Small intestine (tissue), 7 donors: ENCODE measurements at regions not wholly inside any gene's neighbourhood (a gene's known extent, or its start where the extent isn't known, plus 50 kb on each side); places are given as distances from the start of the nearest gene placed in this dataset.

Experiments used
- DNase-seq, 2 donors: peaks; one replicate each; pipeline versions ENCODE4 v3.0.0 to v3.0.0-alpha.2; 2013
- FAIRE-seq: peaks from 2 replicates; lab custom pipeline; 2012; peaks lifted over from hg19 to GRCh38; lab: Jason Lieb, UNC
- H3K27ac ChIP-seq, 3 donors: one replicate each; pipeline ENCODE4 v1.5.1; 2013; ENCODE audit warnings: low read length in 2 of 3, mild to moderate bottlenecking in 2 of 3, control low read depth in 1 of 3, inconsistent platforms in 1 of 3, low read depth in 1 of 3, moderate library complexity in 1 of 3
- H3K27me3 ChIP-seq, 3 donors: one replicate each; pipeline ENCODE4 v1.6.1; 2013; ENCODE audit warnings: low read length in 3 of 3, inconsistent platforms in 1 of 3; ENCODE audit not compliant: control insufficient read depth in 3 of 3, insufficient read depth in 3 of 3
- H3K36me3 ChIP-seq, 3 donors: one replicate each; pipeline ENCODE4 v1.6.1; 2013; ENCODE audit warnings: low read length in 3 of 3, inconsistent platforms in 1 of 3, low read depth in 1 of 3, mild to moderate bottlenecking in 1 of 3, moderate library complexity in 1 of 3; ENCODE audit not compliant: control insufficient read depth in 3 of 3, insufficient read depth in 2 of 3
- H3K4me1 ChIP-seq, 3 donors: one replicate each; pipeline ENCODE4 v1.6.1; 2013; ENCODE audit warnings: low read length in 2 of 3, inconsistent platforms in 1 of 3, low read depth in 1 of 3, mild to moderate bottlenecking in 1 of 3, moderate library complexity in 1 of 3; ENCODE audit not compliant: control insufficient read depth in 3 of 3, insufficient read depth in 2 of 3
- H3K4me3 ChIP-seq, 3 donors: one replicate each; pipeline ENCODE4 v1.5.1; 2013; ENCODE audit warnings: low read length in 3 of 3, control low read depth in 1 of 3, inconsistent platforms in 1 of 3, low read depth in 1 of 3, mild to moderate bottlenecking in 1 of 3, moderate library complexity in 1 of 3
- H3K9me3 ChIP-seq, 2 donors: one replicate each; pipeline ENCODE4 v1.6.1; 2013; ENCODE audit warnings: low read depth in 1 of 2, low read length in 1 of 2; ENCODE audit not compliant: control insufficient read depth in 2 of 2, insufficient read depth in 1 of 2
- WGBS, 3 donors: extraction: QIAGEN DNeasy Blood & Tissue Kit; methylation state at CpG; one replicate each; pipeline ENCODE4 v1.1.7; 2013; 5-methylcytosine and 5-hydroxymethylcytosine counted together
- donor health status: healthy with polysubstance abuse.
- donor health status: control.
- donor health status: control.
- donor health status: Bipolar disorder and iron deficiency.
- donor health status: healthy.

- WGBS, 3 donors, result 52 to 78% (median 63%) methylated on average over 1 of the region's 1 CpG
- Histone ChIP-seq H3K9me3 (no peaks in the 10 kb centered on the region), H3K27ac (no peak overlapping the region), H3K27me3 (no peaks in the 10 kb centered on the region), H3K4me3 (no peak overlapping the region), H3K36me3 (no peaks in the 10 kb centered on the region), H3K4me1 (no peaks in the 10 kb centered on the region)
- DNase-seq (no peak), FAIRE-seq (no peak)
Observed at GRCh38 chr3:80682951-80683350, 915.2 kb upstream of the ROBO1 start.

- Histone ChIP-seq H3K27me3 (no peaks in the 10 kb centered on the region), H3K27ac (no peak overlapping the region), H3K36me3 (no peaks in the 10 kb centered on the region), H3K4me3 (no peak overlapping the region), H3K4me1 (no peaks in the 10 kb centered on the region), H3K9me3 (no peaks in the 10 kb centered on the region)
- no peak for FAIRE-seq
- DNase-seq, result no peak
Observed at GRCh38 chr3:80682235-80682634, 914.4 kb upstream of the ROBO1 start.

GRCh38 chr3:80677796-80678195 lies 910.0 kb upstream of the ROBO1 start:
- FAIRE-seq, result no peak
- Histone ChIP-seq H3K27ac (no peak overlapping the region), H3K9me3 (no peaks in the 10 kb centered on the region), H3K36me3 (no peaks in the 10 kb centered on the region), H3K27me3 (no peaks in the 10 kb centered on the region), H3K4me1 (no peaks in the 10 kb centered on the region), H3K4me3 (no peak overlapping the region)
- DNase-seq, result no peak
- 73 to 85% (median 80%) methylated on average over 6 of the region's 6 CpGs for WGBS, 3 donors

- FAIRE-seq (peak; percentile 51), DNase-seq (no peak)
- H3K36me3 ChIP-seq, result no peaks in the 10 kb centered on the region
Observed at GRCh38 chr3:80676866-80677265, 909.1 kb upstream of the ROBO1 start.

GRCh38 chr3:80676261-80676660 lies 908.5 kb upstream of the ROBO1 start:
- no peak overlapping the region for H3K4me3 ChIP-seq
- WGBS, 3 donors, result 64 to 85% (median 73%) methylated on average over 2 of the region's 2 CpGs
- H3K4me1 ChIP-seq, result no peaks in the 10 kb centered on the region
- H3K36me3 ChIP-seq, result no peaks in the 10 kb centered on the region
- no peak for DNase-seq
- no peaks in the 10 kb centered on the region for H3K9me3 ChIP-seq
- no peak overlapping the region for H3K27ac ChIP-seq
- no peaks in the 10 kb centered on the region for H3K27me3 ChIP-seq
- FAIRE-seq, result no peak

More at GRCh38 chr3:80676866-80677265, 909.1 kb upstream of the ROBO1 start:
- Histone ChIP-seq H3K4me3 (no peak overlapping the region), H3K9me3 (no peaks in the 10 kb centered on the region), H3K4me1 (no peaks in the 10 kb centered on the region), H3K27me3 (no peaks in the 10 kb centered on the region), H3K27ac (no peak overlapping the region)

GRCh38 chr3:80675790-80676189 lies 908.0 kb upstream of the ROBO1 start:
- no peak for DNase-seq
- H3K9me3 ChIP-seq, result no peaks in the 10 kb centered on the region
- H3K36me3 ChIP-seq, result no peaks in the 10 kb centered on the region
- H3K27me3 ChIP-seq, result no peaks in the 10 kb centered on the region
- no peaks in the 10 kb centered on the region for H3K4me1 ChIP-seq
- no peak for FAIRE-seq
- H3K27ac ChIP-seq, result no peak overlapping the region
- H3K4me3 ChIP-seq, result no peak overlapping the region
- WGBS, 3 donors, result 73 to 84% (median 78%) methylated on average over 4 of the region's 4 CpGs

GRCh38 chr3:80668600-80669294 lies 900.9 kb upstream of the ROBO1 start:
- Histone ChIP-seq H3K4me1 (peaks cover 0 to 8% (median 0%) of the 10 kb centered on the region in 3 donors), H3K27ac (peak overlapping the region; percentile 14 to 55 (median 49)), H3K9me3 (peaks cover 0 to 22% of the 10 kb centered on the region in 2 donors), H3K27me3 (no peaks in the 10 kb centered on the region), H3K36me3 (no peaks in the 10 kb centered on the region), H3K4me3 (no peak overlapping the region)
- WGBS, 3 donors, result 27 to 53% (median 32%) methylated on average over 4 of the region's 4 CpGs
- FAIRE-seq (no peak), DNase-seq (peak; percentile 75 to 86)

- Histone ChIP-seq H3K36me3 (no peaks in the 10 kb centered on the region), H3K27ac (no peak overlapping the region), H3K4me1 (peaks cover 0 to 8% (median 0%) of the 10 kb centered on the region in 3 donors), H3K9me3 (peaks cover 0 to 22% of the 10 kb centered on the region in 2 donors), H3K4me3 (no peak overlapping the region), H3K27me3 (no peaks in the 10 kb centered on the region)
- FAIRE-seq, result no peak
- no peak for DNase-seq
Observed at GRCh38 chr3:80668100-80668499, 900.3 kb upstream of the ROBO1 start.

GRCh38 chr3:80663426-80663825 lies 895.6 kb upstream of the ROBO1 start:
- Histone ChIP-seq H3K9me3 (peaks cover 0 to 16% of the 10 kb centered on the region in 2 donors), H3K4me1 (peaks cover 0 to 4% (median 0%) of the 10 kb centered on the region in 3 donors), H3K36me3 (no peaks in the 10 kb centered on the region), H3K27ac (no peak overlapping the region), H3K27me3 (no peaks in the 10 kb centered on the region), H3K4me3 (no peak overlapping the region)
- DNase-seq, result no peak
- WGBS, 3 donors, result 42 to 58% (median 57%) methylated on average over 3 of the region's 3 CpGs
- FAIRE-seq, result no peak
